Activated naive CD4-positive, alpha-beta T cell treated with anti-CD3 and anti-CD28 coated beads, Interleukin-2, amount 50 U/mL, for 24 hours (primary cell): ENCODE measurements at regions not wholly inside any gene's neighbourhood (a gene's known extent, or its start where the extent isn't known, plus 50 kb on each side); places are given as distances from the start of the nearest gene placed in this dataset.
"Not testable (repeated sequence)": the region's sequence is repeated elsewhere in the genome, so short reads cannot be mapped to it uniquely, and the experiment has no call there.

Experiments
- H3K27ac Mint-ChIP-seq: one replicate; pipeline ENCODE4 v1.8.0; 2021; ENCODE audit warnings: mild to moderate bottlenecking, mixed read lengths
- H3K27me3 Mint-ChIP-seq: one replicate; pipeline ENCODE4 v1.8.0; 2021; ENCODE audit warnings: mixed read lengths
- H3K36me3 Mint-ChIP-seq: one replicate; pipeline ENCODE4 v1.8.0; 2021; ENCODE audit warnings: mixed read lengths
- H3K4me1 Mint-ChIP-seq: one replicate; pipeline ENCODE4 v1.8.0; 2021; ENCODE audit warnings: mixed read lengths
- H3K4me3 Mint-ChIP-seq: one replicate; pipeline ENCODE4 v1.8.0; 2021; ENCODE audit warnings: mild to moderate bottlenecking, mixed read lengths
- H3K9me3 Mint-ChIP-seq: one replicate; pipeline ENCODE4 v1.8.0; 2021; ENCODE audit warnings: mixed read lengths

GRCh38 chr13:99686944-99687411, 185.7 kb downstream of the TM9SF2 start:
- no peak overlapping the region for H3K4me3 Mint-ChIP-seq

DNA sequence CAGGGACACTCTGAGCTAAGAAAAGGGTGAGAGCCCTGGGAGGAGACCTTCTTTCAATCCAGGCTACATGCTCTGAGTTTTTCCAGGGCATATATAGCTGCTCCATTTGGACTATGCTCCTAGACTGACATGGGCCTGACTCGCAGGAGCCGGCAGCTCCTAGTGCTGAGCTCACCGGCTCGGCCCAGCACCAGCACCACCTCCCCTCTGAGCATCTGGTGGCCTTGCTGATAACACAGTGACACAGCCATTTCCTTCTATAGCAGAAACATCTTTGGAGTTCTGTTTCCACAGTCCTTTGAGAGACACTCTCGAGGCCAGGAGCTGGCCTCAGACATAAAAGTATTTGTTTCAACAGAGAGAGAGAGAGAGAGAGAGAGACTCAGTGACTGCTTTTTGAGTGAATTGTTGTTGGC, 184.9 kb downstream of the TM9SF2 start:
- H3K27ac Mint-ChIP-seq = no peak overlapping the region
- H3K4me3 Mint-ChIP-seq = no peak overlapping the region
- no peaks in the 10 kb centered on the region for H3K4me1 Mint-ChIP-seq
- no peaks in the 10 kb centered on the region for H3K36me3 Mint-ChIP-seq
- no peaks in the 10 kb centered on the region for H3K9me3 Mint-ChIP-seq
- no peaks in the 10 kb centered on the region for H3K27me3 Mint-ChIP-seq

More at GRCh38 chr13:99686944-99687411, 185.7 kb downstream of the TM9SF2 start:
- no peak overlapping the region for H3K27ac Mint-ChIP-seq
- H3K4me1 Mint-ChIP-seq = no peaks in the 10 kb centered on the region
- H3K36me3 Mint-ChIP-seq = no peaks in the 10 kb centered on the region
- no peaks in the 10 kb centered on the region for H3K27me3 Mint-ChIP-seq
- H3K9me3 Mint-ChIP-seq = no peaks in the 10 kb centered on the region

DNA sequence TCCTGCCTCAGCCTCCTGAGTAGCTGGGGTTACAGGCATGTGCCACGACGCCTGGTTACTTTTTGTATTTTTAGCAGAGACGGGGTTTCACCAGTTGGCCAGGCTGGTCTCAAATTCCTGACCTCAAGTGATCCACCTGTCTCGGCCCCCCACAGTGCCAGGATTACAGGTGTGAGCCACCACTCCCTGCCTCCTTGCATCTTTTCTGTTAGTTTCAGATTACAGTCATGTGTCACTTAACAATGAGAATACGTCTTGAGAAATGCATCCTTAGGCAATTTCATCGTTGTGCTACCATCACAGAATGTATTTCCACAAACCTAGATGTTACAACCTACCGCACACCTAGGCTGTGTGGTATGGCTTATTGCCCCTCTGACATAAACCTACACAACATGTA, 180.4 kb downstream of the TM9SF2 start:
- H3K9me3 Mint-ChIP-seq = no peaks in the 10 kb centered on the region
- H3K27ac Mint-ChIP-seq = no peak overlapping the region
- H3K4me3 Mint-ChIP-seq = no peak overlapping the region
- no peaks in the 10 kb centered on the region for H3K27me3 Mint-ChIP-seq
- peaks cover 1% of the 10 kb centered on the region for H3K36me3 Mint-ChIP-seq
- H3K4me1 Mint-ChIP-seq = peaks cover 3% of the 10 kb centered on the region

DNA sequence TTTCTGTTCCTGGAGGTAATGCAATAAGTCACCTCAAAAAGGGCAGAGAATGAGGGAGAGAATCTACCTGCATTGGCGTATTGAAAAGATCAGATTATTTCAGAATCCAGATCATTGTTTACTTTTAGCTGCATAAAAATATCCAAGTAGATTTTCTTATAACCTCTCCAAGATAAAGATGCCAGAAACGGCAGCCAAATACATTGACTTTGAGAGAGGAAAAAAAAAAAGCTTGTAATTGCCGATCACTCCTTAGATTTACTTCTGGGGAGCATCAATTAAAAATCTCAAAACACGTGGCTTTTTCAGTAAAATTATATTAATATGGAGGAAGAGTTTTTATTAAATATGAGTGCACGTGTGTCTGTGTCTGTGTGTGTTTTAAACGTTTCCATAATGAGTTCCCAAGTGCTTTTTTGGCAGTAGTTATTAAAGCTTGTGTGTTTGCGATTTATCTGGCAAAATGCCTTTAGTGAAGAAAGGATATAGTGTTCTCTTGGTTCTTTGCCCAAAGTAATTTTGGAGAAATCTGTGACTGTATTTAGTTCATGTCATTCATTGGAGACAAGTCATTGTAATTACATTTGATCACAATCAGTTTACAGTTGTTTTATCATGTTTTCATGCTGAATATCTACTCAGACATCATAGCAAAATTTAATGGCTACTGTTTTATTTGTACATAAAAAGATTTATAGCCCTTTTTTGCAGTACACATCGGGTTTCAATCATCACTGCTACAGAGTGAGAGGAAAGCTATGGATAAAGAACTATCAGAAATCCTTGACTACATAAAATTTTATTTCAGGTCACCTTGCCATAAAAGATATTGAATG, 176.1 kb downstream of the TM9SF2 start:
- peaks cover 1% of the 10 kb centered on the region for H3K36me3 Mint-ChIP-seq
- H3K27ac Mint-ChIP-seq = no peak overlapping the region
- H3K9me3 Mint-ChIP-seq = no peaks in the 10 kb centered on the region
- peaks cover 3% of the 10 kb centered on the region for H3K4me1 Mint-ChIP-seq
- H3K27me3 Mint-ChIP-seq = no peaks in the 10 kb centered on the region
- no peak overlapping the region for H3K4me3 Mint-ChIP-seq

- H3K4me1 Mint-ChIP-seq = no peaks in the 10 kb centered on the region
- no peak overlapping the region for H3K27ac Mint-ChIP-seq
- H3K4me3 Mint-ChIP-seq = no peak overlapping the region
- H3K36me3 Mint-ChIP-seq = no peaks in the 10 kb centered on the region
- no peaks in the 10 kb centered on the region for H3K27me3 Mint-ChIP-seq
- H3K9me3 Mint-ChIP-seq = no peaks in the 10 kb centered on the region
These were observed 170.5 kb downstream of the TM9SF2 start for GRCh38 chr13:99671746-99672145.

DNA sequence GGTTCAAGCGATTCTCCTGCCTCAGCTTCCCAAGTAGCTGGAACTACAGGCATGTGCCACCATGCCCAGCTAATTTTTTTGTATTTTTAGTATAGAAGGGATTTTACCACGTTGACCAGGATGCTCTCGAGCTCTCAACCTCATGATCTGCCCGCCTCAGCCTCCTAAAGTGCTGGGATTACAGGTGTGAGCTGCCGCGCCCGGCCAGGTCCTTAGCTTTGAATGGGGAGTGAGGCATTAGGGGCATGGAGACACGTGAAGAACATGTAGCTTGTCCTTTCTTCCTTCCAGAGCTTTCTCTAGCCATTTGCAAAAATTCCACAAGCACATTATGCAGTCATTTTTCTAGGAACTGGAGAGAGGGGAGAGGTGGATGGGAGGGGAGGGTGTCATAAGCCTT, 167.8 kb downstream of the TM9SF2 start:
- not testable (repeated sequence) for H3K27ac Mint-ChIP-seq, H3K4me1 Mint-ChIP-seq, H3K27me3 Mint-ChIP-seq, H3K9me3 Mint-ChIP-seq, H3K4me3 Mint-ChIP-seq, H3K36me3 Mint-ChIP-seq

- H3K27me3 Mint-ChIP-seq = no peaks in the 10 kb centered on the region
- no peaks in the 10 kb centered on the region for H3K36me3 Mint-ChIP-seq
- H3K9me3 Mint-ChIP-seq = no peaks in the 10 kb centered on the region
- no peak overlapping the region for H3K4me3 Mint-ChIP-seq
- H3K27ac Mint-ChIP-seq = no peak overlapping the region
- no peaks in the 10 kb centered on the region for H3K4me1 Mint-ChIP-seq
These were observed 165.0 kb downstream of the TM9SF2 start for GRCh38 chr13:99666146-99666805.

DNA sequence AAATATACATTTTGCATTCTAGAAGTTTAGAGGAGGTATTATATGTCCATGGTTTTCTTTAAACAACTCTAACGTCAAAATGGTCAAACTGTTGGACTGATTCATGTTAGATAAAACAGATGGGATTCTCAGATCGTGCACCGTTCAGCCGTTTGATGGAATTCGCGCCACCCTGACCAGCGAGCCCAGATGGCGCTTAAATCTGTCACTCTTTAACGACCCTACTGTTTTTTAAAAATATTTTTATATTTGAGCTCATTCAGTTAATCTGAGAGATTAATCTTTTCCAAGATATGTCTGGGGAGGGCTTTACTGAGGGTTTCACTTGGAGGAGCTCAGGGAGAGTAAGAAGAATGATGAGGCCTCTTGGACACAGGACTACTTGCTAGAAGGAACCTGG, 164.4 kb downstream of the TM9SF2 start:
- H3K4me3 Mint-ChIP-seq = no peak overlapping the region

GRCh38 chr13:99663908-99664307, 162.6 kb downstream of the TM9SF2 start:
- Mint-ChIP-seq H3K27me3 (no peaks in the 10 kb centered on the region), H3K4me3 (no peak overlapping the region), H3K36me3 (no peaks in the 10 kb centered on the region), H3K9me3 (no peaks in the 10 kb centered on the region), H3K4me1 (peaks cover 19% of the 10 kb centered on the region), H3K27ac (no peak overlapping the region)

More for the DNA sequence above, 164.4 kb downstream of the TM9SF2 start:
- H3K27ac Mint-ChIP-seq = no peak overlapping the region
- H3K27me3 Mint-ChIP-seq = no peaks in the 10 kb centered on the region
- H3K4me1 Mint-ChIP-seq = peaks cover under 1% of the 10 kb centered on the region
- H3K36me3 Mint-ChIP-seq = no peaks in the 10 kb centered on the region
- no peaks in the 10 kb centered on the region for H3K9me3 Mint-ChIP-seq

- Mint-ChIP-seq H3K27me3 (no peaks in the 10 kb centered on the region), H3K27ac (no peak overlapping the region), H3K9me3 (no peaks in the 10 kb centered on the region), H3K36me3 (no peaks in the 10 kb centered on the region), H3K4me3 (no peak overlapping the region), H3K4me1 (peaks cover 22% of the 10 kb centered on the region)
These were observed 162.0 kb downstream of the TM9SF2 start for GRCh38 chr13:99663185-99663825.

DNA sequence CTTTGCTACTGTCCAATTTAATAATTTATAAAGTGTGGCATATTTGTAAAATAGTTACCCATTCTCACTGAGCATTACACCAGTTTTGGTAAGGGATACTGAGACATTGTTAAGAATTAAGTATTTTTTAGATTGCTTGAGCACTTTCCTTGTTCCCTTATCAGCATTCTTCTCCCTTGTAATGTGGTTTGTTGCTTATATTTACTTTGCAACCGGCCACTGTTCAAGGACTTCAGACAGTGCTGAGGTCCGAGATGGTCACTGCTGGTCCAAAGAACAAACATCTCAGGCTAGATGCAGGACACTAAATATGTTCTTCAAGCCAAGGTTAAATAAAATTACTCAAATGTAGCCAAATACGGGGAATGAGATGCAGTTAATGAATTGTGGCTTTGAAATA, 161.4 kb downstream of the TM9SF2 start:
- no peaks in the 10 kb centered on the region for H3K27me3 Mint-ChIP-seq
- peaks cover 22% of the 10 kb centered on the region for H3K4me1 Mint-ChIP-seq
- no peak overlapping the region for H3K4me3 Mint-ChIP-seq
- no peak overlapping the region for H3K27ac Mint-ChIP-seq
- no peaks in the 10 kb centered on the region for H3K9me3 Mint-ChIP-seq
- H3K36me3 Mint-ChIP-seq = no peaks in the 10 kb centered on the region

DNA sequence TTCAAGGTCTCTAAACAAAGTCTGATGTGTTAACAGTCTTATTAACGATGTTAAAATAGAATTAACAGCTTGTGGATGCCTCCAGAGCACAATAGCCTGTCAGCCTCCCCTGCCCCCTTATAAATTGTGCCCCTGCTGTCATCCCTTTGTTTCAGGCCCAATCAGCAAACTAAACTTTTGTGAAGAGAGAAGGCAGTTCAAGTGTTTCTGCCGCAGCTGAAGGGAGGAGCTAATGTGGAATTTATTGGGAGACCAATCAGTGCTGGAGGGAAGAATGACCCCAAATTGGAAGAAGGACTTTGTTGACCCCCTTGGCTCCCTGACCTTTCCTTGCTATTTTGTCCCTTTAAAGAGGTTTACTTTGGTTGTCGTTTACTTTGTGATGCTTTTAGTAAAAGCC, 160.5 kb downstream of the TM9SF2 start:
- H3K36me3 Mint-ChIP-seq = no peaks in the 10 kb centered on the region
- H3K9me3 Mint-ChIP-seq = no peaks in the 10 kb centered on the region
- H3K27ac Mint-ChIP-seq = no peak overlapping the region
- H3K27me3 Mint-ChIP-seq = no peaks in the 10 kb centered on the region
- H3K4me1 Mint-ChIP-seq = peaks cover 30% of the 10 kb centered on the region
- no peak overlapping the region for H3K4me3 Mint-ChIP-seq

DNA sequence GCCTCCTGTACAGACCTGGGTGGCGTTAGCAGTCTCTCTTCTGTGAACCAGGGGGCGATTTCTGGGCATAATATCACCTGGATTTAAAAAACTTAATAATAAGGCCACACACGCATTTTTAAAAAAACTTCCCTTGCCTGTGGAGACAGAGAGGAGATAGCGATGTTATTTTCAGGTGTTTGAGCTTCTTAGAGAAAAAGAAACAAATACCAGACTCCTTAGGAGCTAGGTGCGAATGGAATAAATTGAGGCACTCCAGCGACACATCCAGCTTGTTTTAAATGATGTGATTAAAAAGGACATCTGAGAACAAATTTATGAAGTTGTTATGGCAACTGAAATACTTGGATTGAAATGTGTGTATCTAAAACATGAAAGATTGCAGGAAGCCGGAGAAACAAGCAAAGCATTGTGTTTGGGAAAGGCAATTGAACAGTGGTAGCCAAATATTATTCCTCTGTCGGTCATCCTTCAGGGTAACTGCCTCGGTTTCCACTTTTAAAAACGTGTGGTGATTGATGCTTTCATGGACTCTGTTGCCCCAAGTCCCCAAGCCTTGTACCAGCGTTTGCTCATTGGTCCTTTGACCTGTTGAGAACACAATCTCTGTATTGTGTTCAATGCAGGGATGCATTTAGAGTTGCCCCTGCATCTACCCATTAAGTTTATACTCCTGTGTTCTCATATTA, 158.7 kb downstream of the TM9SF2 start:
- Mint-ChIP-seq H3K4me3 (no peak overlapping the region), H3K4me1 (peaks cover 47% of the 10 kb centered on the region), H3K27me3 (no peaks in the 10 kb centered on the region), H3K9me3 (no peaks in the 10 kb centered on the region), H3K27ac (no peak overlapping the region), H3K36me3 (no peaks in the 10 kb centered on the region)

- H3K27me3 Mint-ChIP-seq = no peaks in the 10 kb centered on the region
- H3K4me1 Mint-ChIP-seq = peaks cover 47% of the 10 kb centered on the region
- peak overlapping the region; percentile 84 for H3K4me3 Mint-ChIP-seq
- no peaks in the 10 kb centered on the region for H3K36me3 Mint-ChIP-seq
- peak overlapping the region; percentile 90 for H3K27ac Mint-ChIP-seq
- H3K9me3 Mint-ChIP-seq = no peaks in the 10 kb centered on the region
These were observed 158.0 kb downstream of the TM9SF2 start for GRCh38 chr13:99659226-99659625.

- Mint-ChIP-seq H3K27ac (peak overlapping the region; percentile 90), H3K36me3 (no peaks in the 10 kb centered on the region), H3K27me3 (no peaks in the 10 kb centered on the region), H3K4me3 (peak overlapping the region; percentile 84), H3K9me3 (no peaks in the 10 kb centered on the region), H3K4me1 (peaks cover 47% of the 10 kb centered on the region)
These were observed 157.2 kb downstream of the TM9SF2 start for GRCh38 chr13:99658261-99658991.
